Prostate gland (tissue), 2 donors: ENCODE measurements at regions not wholly inside any gene's neighbourhood (a gene's known extent, or its start where the extent isn't known, plus 50 kb on each side); places are given as distances from the start of the nearest gene placed in this dataset.

Experiments used
- DNase-seq: peaks from one replicate; pipeline ENCODE4 v3.0.0-alpha.2; 2019; ENCODE audit warnings: low spot score
- H3K27ac ChIP-seq, 2 donors: fragments of 200-600 bp; sonication (generic); 2 replicates each; pipeline ENCODE4 v1.5.1; 2017 to 2019
- H3K27me3 ChIP-seq: fragments of 200-600 bp; sonication (generic); replicated peaks from 2 replicates; pipeline ENCODE4 v1.5.1; 2019; ENCODE audit not compliant: insufficient read depth
- H3K36me3 ChIP-seq, 2 donors: fragments of 200-600 bp; sonication (generic); 1 replicate in 1 of 2; 2 replicates in 1 of 2; pipeline versions ENCODE4 v1.5.1 to v1.8.1; 2017 to 2019
- H3K4me1 ChIP-seq: fragments of 200-600 bp; sonication (generic); replicated peaks from 2 replicates; pipeline ENCODE4 v1.5.1; 2019
- H3K4me3 ChIP-seq, 2 donors: fragments of 200-600 bp; sonication (generic); 2 replicates each; pipeline ENCODE4 v1.5.1; 2017 to 2019
- H3K9me3 ChIP-seq: fragments of 200-600 bp; sonication (generic); 2 replicates; pipeline ENCODE4 v1.5.1; 2017
- CTCF ChIP-seq, 4 experiments: fragments of 200-600 bp in 2 of 4; fragments of 450-650 bp in 2 of 4; sonication (generic) in 2 of 4; IDR thresholded peaks; 1 replicate in 3 of 4; 2 replicates in 1 of 4; pipeline ENCODE4 v1.5.1; 2016 to 2019; ENCODE audit warnings: antibody characterized with exemption in 4 of 4, mild to moderate bottlenecking in 2 of 4, moderate library complexity in 2 of 4
- POLR2A ChIP-seq: fragments of 450-650 bp; IDR thresholded peaks from one replicate; pipeline ENCODE4 v1.6.1; 2016; ENCODE audit warnings: antibody characterized with exemption, mild to moderate bottlenecking
- POLR2AphosphoS5 ChIP-seq: sonication (generic); formaldehyde crosslinking; IDR thresholded peaks from one replicate; pipeline ENCODE4 v1.6.1; 2017; ENCODE audit warnings: antibody characterized with exemption
- WGBS: methylation state at CpG from one replicate; pipeline ENCODE4 v1.1.5; 2018; 5-methylcytosine and 5-hydroxymethylcytosine counted together
- intact Hi-C: fragments of 100-400 bp; cut with DNase I; formaldehyde crosslinking; loops from one replicate; pipeline ENCODE4 v1.14.2; 2022

- Histone ChIP-seq H3K27me3 (peaks cover 15% of the 10 kb centered on the region), H3K9me3 (no peaks in the 10 kb centered on the region), H3K4me1 (no peaks in the 10 kb centered on the region), H3K4me3 (no peak overlapping the region), H3K27ac (no peak overlapping the region), H3K36me3 (no peaks in the 10 kb centered on the region)
- TF ChIP-seq POLR2A, result no peak
- no peak for TF ChIP-seq CTCF (IDR thresholded peaks at IDR 0.05)
- no peak for TF ChIP-seq POLR2AphosphoS5
- intact Hi-C loops, result no loop called here
- no peak for DNase-seq
- 82% methylated on average over 17 of the region's 17 CpGs for WGBS
Observed at GRCh38 chr20:63132131-63132714, 83.7 kb downstream of the YTHDF1 start.

- Histone ChIP-seq H3K9me3 (no peaks in the 10 kb centered on the region), H3K4me1 (no peaks in the 10 kb centered on the region), H3K36me3 (no peaks in the 10 kb centered on the region), H3K27ac (no peak overlapping the region), H3K27me3 (peaks cover 19% of the 10 kb centered on the region), H3K4me3 (no peak overlapping the region)
- intact Hi-C loops, result no loop called here
- no peak for DNase-seq
- WGBS, result 68% methylated on average over 43 of the region's 43 CpGs
- TF ChIP-seq POLR2AphosphoS5 (no peak), POLR2A (no peak), CTCF (IDR thresholded peaks at IDR 0.05) (no peak)
Observed at GRCh38 chr20:63130658-63131577, 85.0 kb downstream of the YTHDF1 start.

GRCh38 chr20:63129991-63130657, 85.8 kb downstream of the YTHDF1 start:
- H3K27me3 ChIP-seq, result peaks cover 19% of the 10 kb centered on the region
- DNase-seq, result no peak
- 25% methylated on average over 28 of the region's 28 CpGs for WGBS
- no peak for TF ChIP-seq POLR2A
- TF ChIP-seq POLR2AphosphoS5, result no peak
- TF ChIP-seq CTCF (IDR thresholded peaks at IDR 0.05), result no peak
- intact Hi-C loops, result no loop called here
- H3K27ac ChIP-seq, result no peak overlapping the region
- H3K9me3 ChIP-seq, result no peaks in the 10 kb centered on the region
- no peak overlapping the region for H3K4me3 ChIP-seq
- no peaks in the 10 kb centered on the region for H3K4me1 ChIP-seq
- H3K36me3 ChIP-seq, result no peaks in the 10 kb centered on the region

- peaks cover 19% of the 10 kb centered on the region for H3K27me3 ChIP-seq
- DNase-seq, result no peak
- no peaks in the 10 kb centered on the region for H3K4me1 ChIP-seq
- no peaks in the 10 kb centered on the region for H3K36me3 ChIP-seq
- TF ChIP-seq CTCF (IDR thresholded peaks at IDR 0.05), result no peak
- TF ChIP-seq POLR2A, result no peak
- TF ChIP-seq POLR2AphosphoS5, result no peak
- intact Hi-C loops, result no loop called here
- H3K9me3 ChIP-seq, result no peaks in the 10 kb centered on the region
- H3K4me3 ChIP-seq, result no peak overlapping the region
- WGBS, result 80% methylated on average over 9 of the region's 9 CpGs
- no peak overlapping the region for H3K27ac ChIP-seq
Observed at GRCh38 chr20:63129376-63129965, 86.5 kb downstream of the YTHDF1 start.
